ENCODE measurements at regions not wholly inside any gene's neighbourhood (a gene's known extent, or its start where the extent isn't known, plus 50 kb on each side); places are given as distances from the start of the nearest gene placed in this dataset.

- Mint-ChIP-seq H3K9me3 (0 out of 2 replicates have a peak, but pooled peaks cover 2% of the 10 kb centered on the region), H3K4me1 (0 out of 2 replicates have a peak, but pooled peaks cover 4% of the 10 kb centered on the region), H3K27ac (no peak overlapping the region), H3K36me3 (no peaks in the 10 kb centered on the region), H3K27me3 (ENCODE audit: low read depth) (no peaks in the 10 kb centered on the region), H3K4me3 (no peak overlapping the region)
- POLR2A ChIA-PET: no interaction called here
- no peak for TF ChIP-seq NR1H2 (CRISPR knock-in tag; IDR thresholded peaks at IDR 0.05)
- TF ChIP-seq FOXP1 (CRISPR knock-in tag; IDR thresholded peaks at IDR 0.05; ENCODE audit: borderline replicate concordance): no peak
- TF ChIP-seq ESRRA (CRISPR knock-in tag; IDR thresholded peaks at IDR 0.05; ENCODE audit: borderline replicate concordance): no peak
- no peak for TF ChIP-seq E2F5 (CRISPR knock-in tag; IDR thresholded peaks at IDR 0.05)
- TF ChIP-seq ZBTB21 (CRISPR knock-in tag; IDR thresholded peaks at IDR 0.05; ENCODE audit: borderline replicate concordance): no peak
- no peak for TF ChIP-seq ATF3 (CRISPR knock-in tag; conservative IDR thresholded peaks at IDR 0.05)
- TF ChIP-seq SMAD3 (CRISPR knock-in tag; IDR thresholded peaks at IDR 0.05; ENCODE audit: borderline replicate concordance): no peak
- no peak for TF ChIP-seq ZNF281 (CRISPR knock-in tag; IDR thresholded peaks at IDR 0.05)
- no peak for TF ChIP-seq NFYB (CRISPR knock-in tag; conservative IDR thresholded peaks at IDR 0.05; ENCODE audit: low read depth)
- TF ChIP-seq ERG (CRISPR knock-in tag; IDR thresholded peaks at IDR 0.05): no peak
- no peak for TF ChIP-seq PRDM15 (CRISPR knock-in tag; IDR thresholded peaks at IDR 0.05)
- TF ChIP-seq NR3C1 (CRISPR knock-in tag; conservative IDR thresholded peaks at IDR 0.05; ENCODE audit: low read depth): no peak
- no peak for TF ChIP-seq FOXK1 (CRISPR knock-in tag; IDR thresholded peaks at IDR 0.05)
- TF ChIP-seq ZNF232 (CRISPR knock-in tag; IDR thresholded peaks at IDR 0.05): no peak
- TF ChIP-seq FOXJ3 (CRISPR knock-in tag; IDR thresholded peaks at IDR 0.05; ENCODE audit: borderline replicate concordance): no peak
- no peak for TF ChIP-seq TCF7 (CRISPR knock-in tag; IDR thresholded peaks at IDR 0.05; ENCODE audit: low read depth)
- TF ChIP-seq STAT6 (CRISPR knock-in tag; conservative IDR thresholded peaks at IDR 0.05; ENCODE audit: low read depth): no peak
- no peak for TF ChIP-seq ZSCAN18 (CRISPR knock-in tag; IDR thresholded peaks at IDR 0.05)
- TF ChIP-seq ZNF396 (CRISPR knock-in tag; IDR thresholded peaks at IDR 0.05; ENCODE audit: borderline replicate concordance): no peak
- no peak for TF ChIP-seq MXD4 (CRISPR knock-in tag; IDR thresholded peaks at IDR 0.05; ENCODE audit: borderline replicate concordance)
- CTCF ChIA-PET: no interaction called here
- ATAC-seq (no peak), DNase-seq (ENCODE audit: low spot score) (no peak)
Measured at GRCh38 chr11:110890995-110891394, 178.8 kb upstream of the ARHGAP20 start.
